Breast epithelium (tissue), 3 donors: ENCODE measurements at regions not wholly inside any gene's neighbourhood (a gene's known extent, or its start where the extent isn't known, plus 50 kb on each side); places are given as distances from the start of the nearest gene placed in this dataset.
"Not testable (repeated sequence)": the region's sequence is repeated elsewhere in the genome, so short reads cannot be mapped to it uniquely, and the experiment has no call there.

Experiments used
- CTCF ChIP-seq, 3 donors: fragments of 450-650 bp; IDR thresholded peaks; one replicate each; pipeline ENCODE4 v1.5.1; 2016 to 2017; ENCODE audit warnings: antibody characterized with exemption in 3 of 3, mild to moderate bottlenecking in 3 of 3, moderate library complexity in 3 of 3
- POLR2A ChIP-seq: fragments of 450-650 bp; IDR thresholded peaks from one replicate; pipeline ENCODE4 v1.6.1; 2016; ENCODE audit warnings: antibody characterized with exemption, mild to moderate bottlenecking, moderate library complexity

DNA sequence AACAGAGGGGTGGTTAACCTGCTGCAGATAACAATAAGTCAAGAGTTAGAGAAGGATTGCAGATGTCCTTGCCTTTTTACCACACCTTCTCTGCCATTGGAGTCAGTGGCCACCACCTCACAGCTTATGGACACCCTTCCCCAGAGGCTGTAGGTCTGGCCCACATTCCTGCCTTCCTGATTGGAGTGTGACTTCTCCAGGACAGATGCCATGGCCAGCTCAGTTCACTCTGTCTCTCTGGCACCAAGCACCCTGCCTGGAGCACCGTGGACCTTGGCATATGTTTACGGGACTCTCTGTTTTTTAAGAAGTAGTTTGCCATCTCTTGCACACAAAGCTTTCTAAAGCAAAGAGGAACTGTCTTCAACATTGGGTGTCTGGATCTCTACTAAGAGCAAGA lies 323.8 kb downstream of the BCL2L11 start:
- not testable (repeated sequence) for TF ChIP-seq CTCF (IDR thresholded peaks at IDR 0.05); POLR2A
